ENCODE measurements at regions not wholly inside any gene's neighbourhood (a gene's known extent, or its start where the extent isn't known, plus 50 kb on each side); places are given as distances from the start of the nearest gene placed in this dataset.

GRCh38 chr7:28301148-28301641, 111.1 kb upstream of the CREB5 start:
- no peaks in the 10 kb centered on the region for H4K20me1 ChIP-seq (replicated peaks in 1 of 2; ENCODE audit: control insufficient read depth in 1 of 2, insufficient read depth in 2 of 2, low read length in 2 of 2)
- H3K18ac ChIP-seq (ENCODE audit: extremely low read depth, low read length) = no peak overlapping the region
- no peak overlapping the region for H4K8ac ChIP-seq (ENCODE audit: extremely low read depth, insufficient read depth, low read length)
- no peak overlapping the region for H3K23ac ChIP-seq (ENCODE audit: insufficient read length)
- 0 out of 2 replicates have a peak overlapping the region, but pooled peaks have one; percentile 26 for H2AFZ ChIP-seq (ENCODE audit: low read length)
- H3K56ac ChIP-seq (replicated peaks; ENCODE audit: insufficient read length, low read depth, low read length) = no peak overlapping the region
- no peaks in the 10 kb centered on the region for H3K9me3 ChIP-seq (ENCODE audit: insufficient read depth in 2 of 2, low read depth in 1 of 2, low read length in 1 of 2)
- H3K36me3 ChIP-seq (ENCODE audit: control insufficient read depth in 2 of 4, insufficient read depth in 4 of 4, low read length in 3 of 4) = no peaks in the 10 kb centered on the region
- H3K27ac ChIP-seq (ENCODE audit: low read depth, low read length) = no peak overlapping the region
- CTCF ChIA-PET (ENCODE audit: partially characterized antibody) = interaction anchor here (1.0 to 2.9 kb wide), 8 partner anchors 9 to 553 kb away, joined by 3 to 15 read pairs (median 4); no protein-coding TSS in a partner anchor
- H3K79me1 ChIP-seq (ENCODE audit: low read depth, low read length) = no peaks in the 10 kb centered on the region
- no peak overlapping the region for H3K14ac ChIP-seq (ENCODE audit: insufficient read length)
- POLR2A ChIA-PET (ENCODE audit: partially characterized antibody) = interaction anchor here (0.8 to 1.6 kb wide), 2 partner anchors 10 to 13 kb away, joined by 4 read pairs; no protein-coding TSS in a partner anchor
- H3K4ac ChIP-seq (replicated peaks; ENCODE audit: insufficient read length, low read depth, low read length) = no peak overlapping the region
- H2BK120ac ChIP-seq (replicated peaks; ENCODE audit: low read depth, low read length) = peak overlapping the region; percentile 62
- H3K79me2 ChIP-seq (ENCODE audit: control insufficient read depth in 1 of 2, insufficient read depth in 2 of 2, low read length in 2 of 2) = no peaks in the 10 kb centered on the region
- no peak overlapping the region for H2BK12ac ChIP-seq (ENCODE audit: low read depth, low read length)
- no peak overlapping the region for H4K5ac ChIP-seq (ENCODE audit: insufficient read length, low read depth, low read length)
- H3K9ac ChIP-seq (replicated peaks in 1 of 4; ENCODE audit: extremely low read depth in 1 of 4, low read depth in 3 of 4, low read length in 3 of 4) = no peak overlapping the region
- FAIRE-seq (no peak), DNase-seq (ENCODE audit: low read depth in 1 of 2, low spot score in 2 of 2) (no peak)
- H4K91ac ChIP-seq (replicated peaks; ENCODE audit: insufficient read length, low read length) = no peak overlapping the region
- no peaks in the 10 kb centered on the region for H3K23me2 ChIP-seq (ENCODE audit: low read depth, low read length)
- no peak overlapping the region for H2BK15ac ChIP-seq (ENCODE audit: low read length)
- H3K27me3 ChIP-seq (replicated peaks in 1 of 4; ENCODE audit: control insufficient read depth in 3 of 4, extremely low read depth in 1 of 4, insufficient read depth in 3 of 4, low read length in 3 of 4) = no peaks in the 10 kb centered on the region
- H3K4me2 ChIP-seq (ENCODE audit: insufficient read depth in 1 of 2, low read depth in 2 of 2, low read length in 2 of 2) = no peak overlapping the region
- H2BK5ac ChIP-seq (ENCODE audit: low read depth, low read length) = no peak overlapping the region
- H3K4me1 ChIP-seq (replicated peaks in 1 of 4; ENCODE audit: control insufficient read depth in 3 of 4, insufficient read depth in 4 of 4, low read length in 3 of 4) = peaks cover 0 to 7% (median 1%) of the 10 kb centered on the region in 4 experiments; a peak in 2 of 7 replicates
- whole genome bisulfite sequencing, 2 experiments (ENCODE audit: extremely low coverage in 1 of 2, insufficient coverage in 1 of 2, insufficient read length in 1 of 2, insufficient replicate concordance in 2 of 2, low coverage in 1 of 2, low lambda C conversion rate in 2 of 2, missing lambda C conversion rate in 1 of 2) = 88% methylated on average over 5 of the region's 5 CpGs; no CpG with 5 or more reads in 1 of the 2 experiments
- H2AK5ac ChIP-seq (ENCODE audit: low read depth, low read length) = no peak overlapping the region
- H3K4me3 ChIP-seq (ENCODE audit: extremely low read depth in 1 of 4, insufficient read depth in 2 of 4, low read depth in 3 of 4, low read length in 4 of 4) = no peak overlapping the region
- no peak overlapping the region for H2BK20ac ChIP-seq (ENCODE audit: low read length)
- TF ChIP-seq TCF12 (IDR thresholded peaks at IDR 0.05; ENCODE audit: low read depth, low read length) (no peak), ZNF274 (IDR thresholded peaks at IDR 0.05; ENCODE audit: borderline replicate concordance, extremely low read depth, low read length) (no peak), ATF2 (IDR thresholded peaks at IDR 0.05; ENCODE audit: low read length) (no peak), RAD21 (IDR thresholded peaks at IDR 0.05 in 1 of 2, conservative IDR thresholded peaks at IDR 0.05 in 1 of 2; ENCODE audit: low read depth in 2 of 2, low read length in 2 of 2) (no peak), USF2 (IDR thresholded peaks at IDR 0.05; ENCODE audit: low read length) (no peak), CHD2 (IDR thresholded peaks at IDR 0.05; ENCODE audit: low read length) (no peak), HDAC6 (IDR thresholded peaks at IDR 0.05; ENCODE audit: low read depth, low read length) (no peak), SIRT6 (IDR thresholded peaks at IDR 0.05; ENCODE audit: low read length) (no peak), TAF1 (IDR thresholded peaks at IDR 0.05; ENCODE audit: low read depth, low read length) (no peak), SP2 (IDR thresholded peaks at IDR 0.05; ENCODE audit: low read length) (no peak), POLR2AphosphoS5 (IDR thresholded peaks at IDR 0.05; ENCODE audit: low read depth, low read length) (no peak), ASH2L (IDR thresholded peaks at IDR 0.05; ENCODE audit: low read length) (no peak)

Data from H1 (cell line).